GM12878 (cell line): ENCODE measurements at regions not wholly inside any gene's neighbourhood (a gene's known extent, or its start where the extent isn't known, plus 50 kb on each side); places are given as distances from the start of the nearest gene placed in this dataset.
A peak's percentile ranks its signal among the peaks of the same experiment; 100 is the strongest.

Source experiments
- ATAC-seq: fragments of 200-7000 bp; cut with Tn5 transposase; 3 replicates; pipeline ENCODE4 v1.9.1; 2020; ENCODE audit warnings: mild to moderate bottlenecking, moderate library complexity
- BruUV-seq: library from RNA; stranded (reverse); fragments of 400-500 nt; replicated peaks from 2 replicates; lab custom pipeline; 2021; lab: Mats Ljungman, UMichigan
- CTCF ChIA-PET: fragments of 300-600 bp; sonication (Branson Sonifier 250); formaldehyde crosslinking; extraction: SDS; loops from one replicate; lab custom pipeline; 2021; ENCODE audit warnings: inconsistent platforms; lab: Yijun Ruan, JAX
- POLR2A ChIA-PET: fragments of 350-600 bp; formaldehyde crosslinking; extraction: SDS; loops from one replicate; lab custom pipeline; 2021; ENCODE audit warnings: inconsistent platforms; lab: Charles Lee
- RAD21 ChIA-PET: fragments of 300-600 bp; sonication (Branson Sonifier 250); formaldehyde crosslinking; loops from one replicate; lab custom pipeline; 2023; ENCODE audit warnings: antibody characterized with exemption; ENCODE audit not compliant: unreplicated experiment; lab: Charles Lee
- SMC1A ChIA-PET: fragments of 300-600 bp; sonication (Branson Sonifier 250); formaldehyde crosslinking; loops from one replicate; lab custom pipeline; 2023; ENCODE audit not compliant: unreplicated experiment, uncharacterized antibody; lab: Charles Lee
- DNase-seq: peaks from one replicate; pipeline ENCODE4 v3.0.0-alpha.2; 2011; ENCODE audit warnings: low read depth, low spot score
- FAIRE-seq: peaks from 3 replicates; lab custom pipeline; 2011; peaks lifted over from hg19 to GRCh38; lab: Jason Lieb, UNC
- H2AFZ ChIP-seq: 2 replicates; pipeline ENCODE4 v1.6.0; 2011; ENCODE audit warnings: low read depth, low read length, control low read depth; ENCODE audit not compliant: control insufficient read depth
- H3K27ac ChIP-seq: 2 replicates; pipeline ENCODE4 v1.5.1; 2011; ENCODE audit warnings: control low read depth; ENCODE audit not compliant: control insufficient read depth, insufficient read depth
- H3K27me3 ChIP-seq, 2 experiments: replicated peaks in 1 of 2; 2 replicates each; pipeline versions ENCODE4 v1.6.0 to v1.6.1; 2011; ENCODE audit warnings: low read length in 1 of 2; ENCODE audit not compliant: control insufficient read depth in 2 of 2, insufficient read depth in 2 of 2
- H3K36me3 ChIP-seq, 2 experiments: 2 replicates each; pipeline ENCODE4 v1.5.1; 2011; ENCODE audit warnings: low read length in 1 of 2; ENCODE audit not compliant: control insufficient read depth in 2 of 2, insufficient read depth in 2 of 2
- H3K4me1 ChIP-seq: 2 replicates; pipeline ENCODE4 v1.6.1; 2011; ENCODE audit warnings: mild to moderate bottlenecking, low read length, moderate library complexity, mixed read lengths; ENCODE audit not compliant: control insufficient read depth, insufficient read depth
- H3K4me2 ChIP-seq: 2 replicates; pipeline ENCODE4 v1.6.0; 2011; ENCODE audit warnings: control low read depth; ENCODE audit not compliant: control insufficient read depth, insufficient read depth
- H3K4me3 ChIP-seq: fragments of 200-600 bp; sonication (generic); 2 replicates; pipeline ENCODE4 v1.5.1; 2016
- H3K79me2 ChIP-seq: 2 replicates; pipeline ENCODE4 v1.6.0; 2011; ENCODE audit warnings: low read length; ENCODE audit not compliant: control insufficient read depth, insufficient read depth
- H3K9ac ChIP-seq: 2 replicates; pipeline ENCODE4 v1.8.0; 2011; ENCODE audit warnings: low read length, control low read depth, mixed read lengths; ENCODE audit not compliant: control insufficient read depth, insufficient read depth
- H3K9me3 ChIP-seq: replicated peaks from 3 replicates; pipeline ENCODE4 v1.5.1; 2011; ENCODE audit warnings: mild to moderate bottlenecking, low read length; ENCODE audit not compliant: control insufficient read depth, insufficient read depth
- H4K20me1 ChIP-seq: 2 replicates; pipeline ENCODE4 v1.6.0; 2011; ENCODE audit not compliant: control insufficient read depth, insufficient read depth
- SRF ChIP-seq, 2 experiments: IDR thresholded peaks; 2 replicates each; pipeline ENCODE4 v1.6.1; 2011; ENCODE audit warnings: low read depth in 2 of 2, low read length in 2 of 2, mild to moderate bottlenecking in 1 of 2, moderate library complexity in 1 of 2
- WRNIP1 ChIP-seq: IDR thresholded peaks from 2 replicates; pipeline ENCODE4 v1.6.1; 2011; ENCODE audit warnings: low read depth, low read length, improper control_type of control experiment, borderline replicate concordance
- ZSCAN29 ChIP-seq: fragments of 450-650 bp; IDR thresholded peaks from 2 replicates; pipeline ENCODE4 v1.6.1; 2017; ENCODE audit warnings: mild to moderate bottlenecking, moderate library complexity
- WGBS: methylation state at CpG from one replicate; pipeline ENCODE4 v1.1.6; 2016; ENCODE audit warnings: low lambda C conversion rate; ENCODE audit not compliant: insufficient replicate concordance, insufficient coverage; ENCODE audit errors: missing lambda C conversion rate; 5-methylcytosine and 5-hydroxymethylcytosine counted together
- in situ Hi-C: fragments of 300-500 bp; cut with MboI; formaldehyde crosslinking; loops from 9 replicates; pipeline ENCODE4 v1.14.3; 2018; ENCODE audit warnings: mixed read lengths
- intact Hi-C: fragments of 100-400 bp; cut with micrococcal nuclease; formaldehyde crosslinking; loops from one replicate; pipeline ENCODE4 v1.14.2; 2022; ENCODE audit not compliant: unreplicated experiment
- TF ChIP-seq, protein P1 (sequence below), 3 experiments: IDR thresholded peaks in 2 of 3; conservative IDR thresholded peaks in 1 of 3; 2 replicates each; pipeline ENCODE4 v1.5.1; 2011; ENCODE audit warnings: low read depth in 3 of 3, low read length in 3 of 3, mild to moderate bottlenecking in 3 of 3, control low read depth in 2 of 3, moderate library complexity in 2 of 3, inconsistent platforms in 1 of 3, mixed read lengths in 1 of 3; ENCODE audit not compliant: control insufficient read depth in 2 of 3, insufficient read depth in 1 of 3; ENCODE audit errors: extremely low read depth in 1 of 3
- TF ChIP-seq, protein P2 (sequence below): fragments of 450-650 bp; conservative IDR thresholded peaks from 2 replicates; pipeline ENCODE4 v1.6.1; 2017; ENCODE audit warnings: mild to moderate bottlenecking, moderate library complexity

DNA sequence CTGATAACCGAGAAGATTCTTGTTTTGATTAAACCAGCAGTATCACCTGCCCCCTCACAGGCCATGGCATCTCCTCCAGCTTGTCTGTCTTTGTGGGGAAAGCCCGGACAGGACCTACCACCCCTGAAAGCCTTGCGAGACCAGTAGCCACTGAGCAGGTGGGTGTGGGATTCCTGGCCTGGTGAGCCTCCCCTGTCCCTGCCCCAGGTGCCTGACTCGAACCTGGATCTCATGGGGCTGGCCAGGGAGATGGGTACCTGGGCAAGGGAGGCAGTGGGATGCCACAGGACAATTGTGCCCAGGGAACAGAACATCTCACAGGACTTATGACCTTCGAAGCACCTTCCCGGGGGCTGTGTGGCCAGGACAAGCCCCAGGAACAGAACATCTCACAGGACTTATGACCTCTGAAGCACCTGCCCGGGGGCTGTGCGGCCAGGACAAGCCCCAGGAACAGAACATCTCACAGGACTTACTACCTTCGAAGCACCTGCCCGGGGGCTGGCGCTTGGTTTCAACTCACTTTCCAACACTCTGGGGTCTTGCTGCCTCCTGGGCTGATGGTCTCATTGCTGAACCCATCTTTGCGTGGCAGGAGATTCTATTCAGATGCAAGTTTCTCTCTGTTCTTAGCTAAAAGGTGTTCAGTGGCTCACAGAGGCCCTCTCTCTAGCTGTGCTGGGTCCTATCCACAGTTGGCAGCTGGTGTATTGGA, 854.5 kb downstream of the BRD1 start (continued):
- TF ChIP-seq WRNIP1 = no peak

DNA sequence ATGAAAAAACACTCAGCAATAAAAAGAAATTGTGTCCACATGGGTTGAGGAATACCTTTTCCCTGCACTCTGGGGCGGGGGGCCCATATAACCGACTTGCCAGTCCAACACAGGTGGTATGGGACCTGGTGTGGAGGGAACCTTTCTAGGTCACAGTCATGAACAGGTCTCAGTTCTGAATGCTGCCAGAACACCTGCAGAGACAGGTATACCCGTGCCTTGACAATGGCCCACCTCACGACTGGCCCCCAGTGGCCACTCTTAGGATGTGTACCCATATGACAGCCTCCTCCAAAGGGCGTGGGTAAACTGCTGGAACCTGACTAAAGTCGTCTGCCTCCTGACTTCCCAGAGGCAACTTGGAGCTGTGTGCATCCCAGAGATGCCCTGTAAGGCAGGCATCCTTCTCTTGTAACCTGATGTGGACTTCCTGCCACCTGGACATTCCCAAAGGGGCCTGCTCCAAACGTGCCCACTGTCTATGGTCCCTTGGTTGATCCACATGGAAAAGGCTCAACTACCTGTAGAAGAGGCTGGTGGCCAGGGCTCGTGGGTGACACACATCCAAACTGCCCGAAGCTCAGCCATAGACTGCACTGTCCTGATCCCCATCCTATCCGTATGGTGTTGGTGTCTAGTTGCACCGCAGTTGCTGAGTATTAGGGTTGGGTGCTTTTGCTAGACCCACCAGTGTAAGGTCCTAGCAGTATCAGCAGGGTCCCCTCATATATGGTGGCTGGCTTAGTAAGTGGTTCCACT, 859.3 kb downstream of the BRD1 start:
- WGBS = 8% methylated on average over 11 of the region's 11 CpGs
- no peak overlapping the region for H3K27ac ChIP-seq
- H3K4me2 ChIP-seq = no peak overlapping the region
- H3K9ac ChIP-seq = no peak overlapping the region
- TF ChIP-seq, protein P1, sequence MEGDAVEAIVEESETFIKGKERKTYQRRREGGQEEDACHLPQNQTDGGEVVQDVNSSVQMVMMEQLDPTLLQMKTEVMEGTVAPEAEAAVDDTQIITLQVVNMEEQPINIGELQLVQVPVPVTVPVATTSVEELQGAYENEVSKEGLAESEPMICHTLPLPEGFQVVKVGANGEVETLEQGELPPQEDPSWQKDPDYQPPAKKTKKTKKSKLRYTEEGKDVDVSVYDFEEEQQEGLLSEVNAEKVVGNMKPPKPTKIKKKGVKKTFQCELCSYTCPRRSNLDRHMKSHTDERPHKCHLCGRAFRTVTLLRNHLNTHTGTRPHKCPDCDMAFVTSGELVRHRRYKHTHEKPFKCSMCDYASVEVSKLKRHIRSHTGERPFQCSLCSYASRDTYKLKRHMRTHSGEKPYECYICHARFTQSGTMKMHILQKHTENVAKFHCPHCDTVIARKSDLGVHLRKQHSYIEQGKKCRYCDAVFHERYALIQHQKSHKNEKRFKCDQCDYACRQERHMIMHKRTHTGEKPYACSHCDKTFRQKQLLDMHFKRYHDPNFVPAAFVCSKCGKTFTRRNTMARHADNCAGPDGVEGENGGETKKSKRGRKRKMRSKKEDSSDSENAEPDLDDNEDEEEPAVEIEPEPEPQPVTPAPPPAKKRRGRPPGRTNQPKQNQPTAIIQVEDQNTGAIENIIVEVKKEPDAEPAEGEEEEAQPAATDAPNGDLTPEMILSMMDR (IDR thresholded peaks at IDR 0.05 in 2 of 3, conservative IDR thresholded peaks at IDR 0.05 in 1 of 3; ENCODE audit: control insufficient read depth in 2 of 3, extremely low read depth in 1 of 3, insufficient read depth in 1 of 3, low read depth in 3 of 3, low read length in 3 of 3) = peak in 2 of 3 experiments; percentile 11 to 28; a peak in 1 of 6 replicates
- no peak for TF ChIP-seq SRF (IDR thresholded peaks at IDR 0.05; ENCODE audit: low read depth in 2 of 2, low read length in 2 of 2)
- no peak for TF ChIP-seq ZSCAN29
- TF ChIP-seq, protein P2, sequence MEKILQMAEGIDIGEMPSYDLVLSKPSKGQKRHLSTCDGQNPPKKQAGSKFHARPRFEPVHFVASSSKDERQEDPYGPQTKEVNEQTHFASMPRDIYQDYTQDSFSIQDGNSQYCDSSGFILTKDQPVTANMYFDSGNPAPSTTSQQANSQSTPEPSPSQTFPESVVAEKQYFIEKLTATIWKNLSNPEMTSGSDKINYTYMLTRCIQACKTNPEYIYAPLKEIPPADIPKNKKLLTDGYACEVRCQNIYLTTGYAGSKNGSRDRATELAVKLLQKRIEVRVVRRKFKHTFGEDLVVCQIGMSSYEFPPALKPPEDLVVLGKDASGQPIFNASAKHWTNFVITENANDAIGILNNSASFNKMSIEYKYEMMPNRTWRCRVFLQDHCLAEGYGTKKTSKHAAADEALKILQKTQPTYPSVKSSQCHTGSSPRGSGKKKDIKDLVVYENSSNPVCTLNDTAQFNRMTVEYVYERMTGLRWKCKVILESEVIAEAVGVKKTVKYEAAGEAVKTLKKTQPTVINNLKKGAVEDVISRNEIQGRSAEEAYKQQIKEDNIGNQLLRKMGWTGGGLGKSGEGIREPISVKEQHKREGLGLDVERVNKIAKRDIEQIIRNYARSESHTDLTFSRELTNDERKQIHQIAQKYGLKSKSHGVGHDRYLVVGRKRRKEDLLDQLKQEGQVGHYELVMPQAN = no peak
- TF ChIP-seq, all 136 proteins: peak for 1
- no TSS peak for BruUV-seq
- ChIA-PET SMC1A (no interaction called here), POLR2A (no interaction called here), CTCF (no interaction called here), RAD21 (no interaction called here)
- Histone ChIP-seq H2AFZ (no peak overlapping the region), H3K27me3 (no peaks in the 10 kb centered on the region), H3K4me1 (no peaks in the 10 kb centered on the region), H3K36me3 (no peaks in the 10 kb centered on the region), H4K20me1 (no peaks in the 10 kb centered on the region), H3K9me3 (no peaks in the 10 kb centered on the region; the same call in 2 of the 3 replicates), H3K79me2 (no peaks in the 10 kb centered on the region), H3K4me3 (no peak overlapping the region)
- no peak for DNase-seq
- no peak for FAIRE-seq
- ATAC-seq = no peak
- intact Hi-C loops (no loop called here), in situ Hi-C loops (no loop called here)
